MCF 10A (cell line): ENCODE measurements at regions not wholly inside any gene's neighbourhood (a gene's known extent, or its start where the extent isn't known, plus 50 kb on each side); places are given as distances from the start of the nearest gene placed in this dataset.

Source experiments
- BruUV-seq: library from RNA; stranded (reverse); fragments of 400-500 nt; replicated peaks from 2 replicates; lab custom pipeline; 2021; lab: Mats Ljungman, UMichigan
- CTCF ChIA-PET: fragments of 300-600 bp; sonication (Branson Sonifier 250); formaldehyde crosslinking; extraction: SDS; loops from one replicate; lab custom pipeline; 2021; ENCODE audit warnings: antibody characterized with exemption, inconsistent platforms; lab: Yijun Ruan, JAX
- POLR2A ChIA-PET: fragments of 300-600, 350-650 bp; sonication (Branson Sonifier 250); formaldehyde crosslinking; extraction: SDS; loops from one replicate; lab custom pipeline; 2020; ENCODE audit warnings: antibody characterized with exemption, inconsistent platforms; lab: Yijun Ruan, JAX
- DNase-seq: peaks from one replicate; pipeline ENCODE4 v3.0.0-alpha.2; 2018; ENCODE audit not compliant: unreplicated experiment
- H3K27ac Mint-ChIP-seq: one replicate; pipeline ENCODE4 v1.8.0; 2022; ENCODE audit warnings: mild to moderate bottlenecking, low read depth, mixed read lengths; ENCODE audit not compliant: unreplicated experiment
- H3K27me3 Mint-ChIP-seq: one replicate; pipeline ENCODE4 v1.8.0; 2022; ENCODE audit warnings: mixed read lengths; ENCODE audit not compliant: insufficient read depth, unreplicated experiment
- H3K36me3 Mint-ChIP-seq: one replicate; pipeline ENCODE4 v1.8.0; 2022; ENCODE audit warnings: mild to moderate bottlenecking, moderate library complexity, mixed read lengths; ENCODE audit not compliant: insufficient read depth, unreplicated experiment
- H3K4me1 Mint-ChIP-seq: one replicate; pipeline ENCODE4 v1.8.0; 2022; ENCODE audit warnings: mixed read lengths; ENCODE audit not compliant: insufficient read depth, unreplicated experiment
- H3K4me3 Mint-ChIP-seq: one replicate; pipeline ENCODE4 v1.8.0; 2022; ENCODE audit warnings: mild to moderate bottlenecking, moderate library complexity, mixed read lengths; ENCODE audit not compliant: unreplicated experiment
- H3K9me3 Mint-ChIP-seq: one replicate; pipeline ENCODE4 v1.8.0; 2022; ENCODE audit warnings: mixed read lengths; ENCODE audit not compliant: unreplicated experiment
- CTCF ChIP-seq: fragments of 200-600 bp; IDR thresholded peaks from one replicate; pipeline ENCODE4 v1.8.0; 2022; ENCODE audit warnings: antibody characterized with exemption, mild to moderate bottlenecking; ENCODE audit not compliant: unreplicated experiment
- intact Hi-C: fragments of 100-400 bp; cut with micrococcal nuclease; formaldehyde crosslinking; loops from 2 replicates; pipeline ENCODE4 v1.14.1; 2022

GRCh38 chr10:37632641-37633040 is 224.8 kb downstream of the ZNF248 start:
- intact Hi-C loops: no loop called here
- Mint-ChIP-seq H3K36me3 (peaks cover 6% of the 10 kb centered on the region), H3K4me3 (no peak overlapping the region), H3K9me3 (peaks cover 24% of the 10 kb centered on the region), H3K27me3 (no peaks in the 10 kb centered on the region), H3K4me1 (no peaks in the 10 kb centered on the region), H3K27ac (no peak overlapping the region)
- no peak for TF ChIP-seq CTCF
- ChIA-PET POLR2A (no interaction called here), CTCF (no interaction called here)
- BruUV-seq: no TSS peak
- DNase-seq: no peak

- intact Hi-C loops: no loop called here
- no peaks in the 10 kb centered on the region for H3K27me3 Mint-ChIP-seq
- no peak for TF ChIP-seq CTCF
- BruUV-seq: no TSS peak
- peaks cover 39% of the 10 kb centered on the region for H3K9me3 Mint-ChIP-seq
- H3K36me3 Mint-ChIP-seq: no peaks in the 10 kb centered on the region
- H3K27ac Mint-ChIP-seq: no peak overlapping the region
- H3K4me1 Mint-ChIP-seq: no peaks in the 10 kb centered on the region
- CTCF ChIA-PET: no interaction called here
- POLR2A ChIA-PET: no interaction called here
- no peak for DNase-seq
- H3K4me3 Mint-ChIP-seq: no peak overlapping the region
These were observed 233.9 kb downstream of the ZNF248 start for GRCh38 chr10:37623506-37623905.

- H3K9me3 Mint-ChIP-seq: peaks cover 24% of the 10 kb centered on the region
These were observed 238.1 kb downstream of the ZNF248 start for GRCh38 chr10:37619336-37619735.

GRCh38 chr10:37588299-37588698 is 269.1 kb downstream of the ZNF248 start:
- CTCF ChIA-PET: interaction anchor here (0.6 kb wide), 1 partner anchor 12 kb away, joined by 4 read pairs; no protein-coding TSS in a partner anchor
- no TSS peak for BruUV-seq

More at GRCh38 chr10:37619336-37619735, 238.1 kb downstream of the ZNF248 start:
- TF ChIP-seq CTCF: no peak
- Mint-ChIP-seq H3K4me3 (no peak overlapping the region), H3K4me1 (no peaks in the 10 kb centered on the region), H3K27me3 (no peaks in the 10 kb centered on the region), H3K36me3 (no peaks in the 10 kb centered on the region), H3K27ac (no peak overlapping the region)
- POLR2A ChIA-PET: interaction anchor here (0.7 kb wide), 1 partner anchor 45 kb away, joined by 3 read pairs; no protein-coding TSS in a partner anchor
- CTCF ChIA-PET: interaction anchor here (0.6 kb wide), 3 partner anchors 14 to 94 kb away, joined by 3 read pairs; no protein-coding TSS in a partner anchor
- intact Hi-C loops: no loop called here
- no peak for DNase-seq
- BruUV-seq: no TSS peak

More at GRCh38 chr10:37588299-37588698, 269.1 kb downstream of the ZNF248 start:
- H3K4me3 Mint-ChIP-seq: no peak overlapping the region
- intact Hi-C loops: no loop called here
- no peaks in the 10 kb centered on the region for H3K9me3 Mint-ChIP-seq
- no peaks in the 10 kb centered on the region for H3K4me1 Mint-ChIP-seq
- no peak for TF ChIP-seq CTCF
- no peak for DNase-seq
- H3K27me3 Mint-ChIP-seq: no peaks in the 10 kb centered on the region
- no peaks in the 10 kb centered on the region for H3K36me3 Mint-ChIP-seq
- POLR2A ChIA-PET: no interaction called here
- H3K27ac Mint-ChIP-seq: no peak overlapping the region
